GM18517 (cell line): ENCODE measurements at regions not wholly inside any gene's neighbourhood (a gene's known extent, or its start where the extent isn't known, plus 50 kb on each side); places are given as distances from the start of the nearest gene placed in this dataset.
A peak's percentile ranks its signal among the peaks of the same experiment; 100 is the strongest.
"Not testable (repeated sequence)": the region's sequence is repeated elsewhere in the genome, so short reads cannot be mapped to it uniquely, and the experiment has no call there.

ENCODE experiments used
- ATAC-seq: cut with Tn5 transposase; IDR thresholded peaks from one replicate; pipeline ENCODE4 v1.9.1; 2021; ENCODE audit warnings: mild to moderate bottlenecking, moderate library complexity; ENCODE audit not compliant: unreplicated experiment

DNA sequence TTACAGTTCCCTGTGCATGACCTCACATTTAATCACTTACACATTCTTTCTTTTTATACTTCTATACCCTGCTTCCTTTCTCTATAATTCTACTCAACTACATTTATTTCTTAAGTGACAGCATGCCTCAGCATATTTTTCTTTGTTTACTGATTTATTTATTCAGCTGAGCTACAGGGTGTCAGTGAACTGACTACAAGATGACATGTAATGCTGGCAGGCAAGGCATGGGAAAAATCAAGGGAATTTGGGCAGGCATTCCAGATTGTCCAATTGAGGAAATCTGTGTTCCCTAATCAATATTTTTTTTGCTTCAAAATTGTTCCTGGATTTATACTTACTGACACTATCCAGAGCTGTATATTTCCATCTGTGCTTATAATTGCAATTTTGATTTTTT is 875.5 kb downstream of the C4orf33 start:
- ATAC-seq, result no peak

GRCh38 chr4:129972257-129972656 is 876.3 kb downstream of the C4orf33 start:
- ATAC-seq, result no peak

- ATAC-seq, result no peak
Measured at GRCh38 chr4:129974730-129975129, 878.8 kb downstream of the C4orf33 start.

DNA sequence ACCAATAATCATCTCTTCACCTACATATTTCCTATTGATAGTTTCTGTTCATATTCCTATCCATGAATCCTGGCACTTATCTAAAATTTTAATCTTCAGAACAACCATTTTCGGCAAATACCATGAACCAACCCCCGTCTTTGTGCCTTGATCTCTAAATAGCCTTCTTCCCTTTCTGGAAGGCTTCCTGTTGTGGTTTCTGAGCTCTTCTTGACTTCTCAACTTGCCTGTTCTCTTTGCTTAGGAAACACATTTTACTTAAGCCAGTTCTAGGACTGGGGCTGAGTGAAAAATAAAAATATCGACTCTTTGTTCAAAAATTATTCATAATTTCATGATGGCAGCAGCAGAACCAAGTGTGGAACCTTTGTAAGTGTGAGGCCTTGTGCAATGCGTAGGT is 882.4 kb downstream of the C4orf33 start:
- no peak for ATAC-seq

DNA sequence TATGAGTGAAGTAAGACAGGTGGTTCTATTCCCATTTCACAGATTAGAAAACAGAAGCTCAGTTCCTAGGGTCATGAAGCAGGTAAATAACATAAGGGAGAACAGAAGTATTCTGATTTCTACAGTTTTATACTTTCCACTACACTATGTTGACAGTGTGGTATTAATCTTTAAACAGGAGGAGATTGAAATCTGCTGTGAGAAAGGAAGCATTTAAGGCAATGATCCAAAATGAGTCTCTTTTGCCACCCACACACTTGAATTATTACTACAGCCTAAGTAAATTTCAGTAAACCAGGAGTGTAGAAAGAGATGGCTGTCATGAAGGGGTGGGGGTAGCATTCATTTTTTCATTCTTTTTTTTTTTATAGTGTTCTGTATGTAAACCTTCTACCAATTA is 893.0 kb downstream of the C4orf33 start:
- ATAC-seq, result no peak

DNA sequence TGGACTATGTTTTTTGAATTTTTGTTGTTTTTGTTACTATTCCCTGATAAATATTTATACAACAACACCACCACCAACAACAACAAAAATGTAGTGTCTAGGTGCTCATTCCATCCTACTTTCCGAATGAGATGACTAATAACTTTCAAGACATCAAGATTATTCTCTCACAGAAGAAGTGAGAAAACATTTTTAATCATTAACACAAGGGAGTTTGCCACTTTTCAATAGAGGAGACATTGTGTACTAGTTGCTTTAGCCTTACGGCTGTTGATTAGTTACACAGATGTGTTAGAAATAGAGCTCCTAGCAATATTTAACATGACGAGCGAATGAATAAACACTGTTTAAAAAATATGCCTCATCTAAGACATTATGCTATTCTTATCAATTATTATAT is 898.8 kb downstream of the C4orf33 start:
- peak; percentile 84 for ATAC-seq

- ATAC-seq, result no peak
Measured at GRCh38 chr4:129998436-129999150, 902.6 kb downstream of the C4orf33 start.

DNA sequence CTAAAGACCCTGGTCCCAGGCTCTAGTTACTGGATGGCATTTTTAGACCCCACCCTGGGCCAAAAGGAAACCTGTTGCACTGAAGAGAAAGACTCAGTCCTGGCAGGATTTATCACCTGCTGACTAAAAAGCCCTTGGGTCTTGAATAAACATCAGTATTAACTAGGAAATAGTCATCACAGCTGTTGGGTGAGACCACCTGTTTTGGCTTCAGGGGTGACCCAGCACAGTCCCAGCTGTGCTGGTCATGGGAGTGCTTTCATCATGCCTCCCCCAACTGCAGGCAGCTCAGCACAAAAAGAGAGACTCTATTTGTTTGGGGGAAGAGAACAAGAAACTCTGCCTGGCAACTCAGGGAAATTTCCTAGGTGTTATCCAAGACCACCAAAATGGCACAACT is 903.2 kb downstream of the C4orf33 start:
- ATAC-seq, result no peak

- ATAC-seq, result no peak
Measured at GRCh38 chr4:130008461-130008860, 912.5 kb downstream of the C4orf33 start.

DNA sequence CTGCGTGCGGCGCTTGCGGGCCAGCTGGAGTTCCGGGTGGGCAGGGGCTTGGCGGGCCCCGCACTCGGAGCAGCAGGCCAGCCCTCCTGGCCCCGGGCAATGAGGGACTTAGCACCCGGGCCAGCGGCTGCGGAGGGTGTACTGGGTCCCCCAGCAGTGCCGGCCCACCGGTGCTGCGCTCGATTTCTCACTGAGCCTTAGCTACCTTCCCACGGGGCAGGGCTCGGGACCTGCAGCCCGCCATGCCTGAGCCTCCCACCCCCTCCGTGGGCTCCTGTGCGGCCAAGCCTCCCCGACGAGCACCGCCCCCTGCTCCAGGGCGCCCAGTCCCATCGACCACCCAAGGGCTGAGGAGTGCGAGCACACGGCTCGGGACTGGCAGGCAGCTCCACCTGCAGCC is 916.9 kb downstream of the C4orf33 start:
- not testable (repeated sequence) for ATAC-seq

- no peak for ATAC-seq
Measured at GRCh38 chr4:130021706-130022105, 925.8 kb downstream of the C4orf33 start.

DNA sequence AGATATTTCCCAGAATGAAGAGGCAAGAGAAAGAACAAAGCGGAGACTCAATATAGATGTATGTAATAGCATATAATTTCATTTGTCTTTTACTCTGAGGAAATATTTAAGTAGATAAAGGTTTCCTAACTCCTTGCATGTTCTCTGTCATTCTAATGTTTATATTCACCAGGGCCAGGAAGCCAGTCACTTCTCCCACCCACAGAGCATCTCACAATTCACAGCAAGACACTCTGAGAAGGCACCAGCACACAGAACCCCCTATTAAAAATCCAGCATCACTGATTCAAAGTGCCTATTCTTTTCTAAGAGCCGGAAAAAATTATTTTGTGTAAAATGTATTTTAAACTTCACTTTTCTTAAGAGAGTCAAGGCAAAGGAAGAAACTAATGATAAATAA is 927.1 kb downstream of the C4orf33 start:
- ATAC-seq, result no peak

DNA sequence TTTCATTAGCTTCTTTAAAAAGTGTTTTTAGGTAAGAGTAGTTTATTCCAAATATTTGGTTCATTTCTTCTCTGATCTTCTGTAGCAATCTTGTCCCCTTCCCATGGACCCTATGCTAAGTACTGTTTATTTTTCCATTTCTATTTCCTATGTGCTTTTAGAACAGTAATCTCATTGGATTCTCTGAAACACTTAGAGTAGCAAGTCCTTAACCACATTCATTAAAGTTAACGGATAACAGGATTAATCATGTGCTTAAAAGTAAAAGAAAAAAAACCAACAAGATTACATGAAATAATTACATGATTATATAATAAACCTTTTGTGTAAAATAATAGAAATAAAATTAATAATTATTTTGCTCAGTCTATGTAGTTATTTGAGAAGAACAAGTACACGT is 929.7 kb downstream of the C4orf33 start:
- no peak for ATAC-seq

DNA sequence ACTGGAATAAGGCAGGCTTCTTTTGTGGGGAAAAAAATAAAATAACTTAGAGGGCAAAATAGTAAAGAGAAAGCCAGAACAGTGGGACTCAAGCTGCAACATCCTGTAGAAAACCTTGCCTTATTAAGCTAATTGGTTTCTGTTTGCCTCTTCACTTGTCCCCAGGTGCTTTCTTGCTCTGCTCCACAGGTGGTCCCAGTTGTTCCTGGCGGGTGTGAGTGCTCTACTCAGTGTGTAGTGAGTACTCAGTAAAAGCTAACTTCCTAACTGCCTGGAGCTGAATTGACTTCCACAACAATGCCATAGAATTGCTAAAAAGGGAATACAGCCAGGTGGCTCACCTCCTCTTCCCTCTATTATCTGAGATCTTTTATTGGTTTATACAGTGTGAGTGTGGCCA is 930.2 kb downstream of the C4orf33 start:
- no peak for ATAC-seq

GRCh38 chr4:130027973-130028372 is 932.0 kb downstream of the C4orf33 start:
- no peak for ATAC-seq

DNA sequence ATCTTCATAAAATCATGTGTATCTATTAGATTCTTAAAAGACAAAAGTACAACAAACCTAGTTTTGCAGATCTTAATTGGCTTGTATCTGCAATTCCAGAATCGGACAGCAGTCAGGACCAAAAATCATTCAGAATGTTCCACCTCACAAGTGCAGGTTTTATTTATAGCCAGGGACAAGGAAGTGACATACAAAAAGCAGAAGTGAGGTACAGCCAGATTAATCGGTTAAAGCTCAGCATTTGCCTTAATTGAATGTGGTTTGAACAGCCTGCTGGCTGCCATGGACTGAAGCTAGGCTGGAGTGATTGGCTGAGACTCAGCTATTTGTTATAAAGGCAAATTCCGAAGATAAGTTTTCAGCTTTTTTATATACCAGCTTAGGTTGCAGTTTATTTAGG is 932.6 kb downstream of the C4orf33 start:
- ATAC-seq, result peak; percentile 99

- ATAC-seq, result no peak
Measured at GRCh38 chr4:130029442-130029841, 933.5 kb downstream of the C4orf33 start.

GRCh38 chr4:130031858-130032257 is 935.9 kb downstream of the C4orf33 start:
- no peak for ATAC-seq

- ATAC-seq, result not testable (repeated sequence)
Measured at GRCh38 chr4:130033657-130034056, 937.7 kb downstream of the C4orf33 start.

- ATAC-seq, result no peak
Measured at GRCh38 chr4:130034876-130035275, 938.9 kb downstream of the C4orf33 start.

DNA sequence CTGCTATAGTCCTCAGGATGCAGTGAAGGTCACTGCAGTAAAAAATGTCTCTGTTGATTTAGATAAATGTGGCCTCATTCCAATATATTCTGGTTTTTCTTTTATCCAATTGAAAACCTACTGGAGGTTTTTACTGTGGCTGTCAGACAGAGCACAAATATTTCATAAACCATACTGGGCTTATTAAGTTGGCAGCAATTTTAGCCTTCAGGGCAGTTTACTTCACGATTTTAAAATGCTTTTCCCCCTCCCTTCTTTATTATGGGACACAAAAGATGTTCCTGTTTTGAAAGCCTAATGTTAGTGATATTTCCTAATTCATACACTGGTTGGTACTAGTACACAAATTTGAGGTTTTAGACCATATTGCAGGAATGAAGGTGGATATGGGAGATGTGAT is 939.4 kb downstream of the C4orf33 start:
- ATAC-seq, result no peak

GRCh38 chr4:130037866-130038265 is 941.9 kb downstream of the C4orf33 start:
- ATAC-seq, result not testable (repeated sequence)

- not testable (repeated sequence) for ATAC-seq
Measured at GRCh38 chr4:130038540-130038939, 942.6 kb downstream of the C4orf33 start.
